ENCODE measurements at regions not wholly inside any gene's neighbourhood (a gene's known extent, or its start where the extent isn't known, plus 50 kb on each side); places are given as distances from the start of the nearest gene placed in this dataset.

- TF ChIP-seq CTCF (IDR thresholded peaks at IDR 0.05), result no peak
Measured at GRCh38 chrX:3257471-3257870, 89.0 kb downstream of the MXRA5 start.

GRCh38 chrX:3256868-3257267 is 89.6 kb downstream of the MXRA5 start:
- H3K36me3 ChIP-seq, result no peaks in the 10 kb centered on the region
- no peaks in the 10 kb centered on the region for H3K9me3 ChIP-seq
- TF ChIP-seq CTCF (IDR thresholded peaks at IDR 0.05), result no peak
- no peak for ATAC-seq
- no peaks in the 10 kb centered on the region for H3K4me1 ChIP-seq
- no peak overlapping the region for H3K27ac ChIP-seq
- intact Hi-C loops (cut with DNase I), result no loop called here
- H3K27me3 ChIP-seq, result no peaks in the 10 kb centered on the region
- H3K4me3 ChIP-seq, result no peak overlapping the region
- no peak for DNase-seq

More at GRCh38 chrX:3257471-3257870, 89.0 kb downstream of the MXRA5 start:
- DNase-seq (no peak), ATAC-seq (no peak)
- Histone ChIP-seq H3K4me1 (no peaks in the 10 kb centered on the region), H3K27ac (no peak overlapping the region), H3K4me3 (no peak overlapping the region), H3K9me3 (no peaks in the 10 kb centered on the region), H3K36me3 (no peaks in the 10 kb centered on the region), H3K27me3 (no peaks in the 10 kb centered on the region)
- intact Hi-C loops (cut with DNase I), result no loop called here

- Histone ChIP-seq H3K27me3 (no peaks in the 10 kb centered on the region), H3K9me3 (no peaks in the 10 kb centered on the region), H3K36me3 (no peaks in the 10 kb centered on the region), H3K4me1 (no peaks in the 10 kb centered on the region), H3K27ac (no peak overlapping the region), H3K4me3 (no peak overlapping the region)
- TF ChIP-seq CTCF (IDR thresholded peaks at IDR 0.05), result no peak
- no peak for DNase-seq
- intact Hi-C loops (cut with DNase I), result no loop called here
- peak; percentile 41 for ATAC-seq
Measured at GRCh38 chrX:3252744-3253143, 93.7 kb downstream of the MXRA5 start.

GRCh38 chrX:3250966-3251365 is 95.5 kb downstream of the MXRA5 start:
- DNase-seq (no peak), ATAC-seq (no peak)
- no peaks in the 10 kb centered on the region for H3K4me1 ChIP-seq
- H3K27ac ChIP-seq, result no peak overlapping the region
- no peaks in the 10 kb centered on the region for H3K27me3 ChIP-seq
- TF ChIP-seq CTCF (IDR thresholded peaks at IDR 0.05), result no peak
- H3K4me3 ChIP-seq, result no peak overlapping the region
- intact Hi-C loops (cut with DNase I), result no loop called here
- H3K36me3 ChIP-seq, result no peaks in the 10 kb centered on the region
- H3K9me3 ChIP-seq, result no peaks in the 10 kb centered on the region

GRCh38 chrX:3244955-3245354 is 101.5 kb downstream of the MXRA5 start:
- no peaks in the 10 kb centered on the region for H3K36me3 ChIP-seq
- no peaks in the 10 kb centered on the region for H3K9me3 ChIP-seq
- no peak for TF ChIP-seq CTCF (IDR thresholded peaks at IDR 0.05)

GRCh38 chrX:3244203-3244743 is 102.2 kb downstream of the MXRA5 start:
- no peak overlapping the region for H3K4me3 ChIP-seq
- intact Hi-C loops (cut with DNase I), result no loop called here
- TF ChIP-seq CTCF (IDR thresholded peaks at IDR 0.05), result no peak
- H3K4me1 ChIP-seq, result no peaks in the 10 kb centered on the region
- H3K9me3 ChIP-seq, result no peaks in the 10 kb centered on the region
- no peaks in the 10 kb centered on the region for H3K27me3 ChIP-seq
- no peaks in the 10 kb centered on the region for H3K36me3 ChIP-seq
- ATAC-seq (no peak), DNase-seq (no peak)
- H3K27ac ChIP-seq, result no peak overlapping the region

More at GRCh38 chrX:3244955-3245354, 101.5 kb downstream of the MXRA5 start:
- H3K27me3 ChIP-seq, result no peaks in the 10 kb centered on the region
- no peak overlapping the region for H3K4me3 ChIP-seq
- ATAC-seq, result no peak
- no peak for DNase-seq
- H3K4me1 ChIP-seq, result no peaks in the 10 kb centered on the region
- intact Hi-C loops (cut with DNase I), result no loop called here
- no peak overlapping the region for H3K27ac ChIP-seq
